ENCODE measurements at regions not wholly inside any gene's neighbourhood (a gene's known extent, or its start where the extent isn't known, plus 50 kb on each side); places are given as distances from the start of the nearest gene placed in this dataset.

GRCh38 chr13:26488236-26489003 lies 69.1 kb upstream of the WASF3 start:
- H2AK9ac ChIP-seq (replicated peaks; ENCODE audit: low read depth, low read length, poor library complexity), result no peak overlapping the region
- H3K9me1 ChIP-seq (ENCODE audit: insufficient read depth, low read length), result no peaks in the 10 kb centered on the region
- POLR2A ChIA-PET (ENCODE audit: unreplicated experiment), result no interaction called here
- no peak overlapping the region for H2AK5ac ChIP-seq (ENCODE audit: low read depth, low read length)
- H2BK20ac ChIP-seq (ENCODE audit: low read depth, low read length), result no peak overlapping the region
- no peaks in the 10 kb centered on the region for H3K79me1 ChIP-seq (ENCODE audit: low read depth in 1 of 2, low read length in 2 of 2)
- BruUV-seq (replicated peaks), result no TSS peak
- H2BK120ac ChIP-seq (ENCODE audit: low read depth, low read length), result no peak overlapping the region
- in situ Hi-C loops (cut with MboI; ENCODE audit: low sequenced_read_pairs) (loop anchor here (5.0 kb wide), 2 partner anchors 204 to 306 kb away; no protein-coding TSS in a partner anchor), intact Hi-C loops (cut with micrococcal nuclease) (no loop called here), dilution Hi-C loops (cut with HindIII; ENCODE audit: low sequenced_read_pairs, unreplicated experiment) (no loop called here)
- H3K27ac ChIP-seq (ENCODE audit: insufficient read depth, low read length), result no peak overlapping the region
- CTCF ChIA-PET, result no interaction called here
- no peaks in the 10 kb centered on the region for H4K20me1 ChIP-seq (ENCODE audit: insufficient read depth, low read length)
- H2BK5ac ChIP-seq (ENCODE audit: low read depth, low read length, poor library complexity, severe bottlenecking), result no peak overlapping the region
- peaks cover 21% of the 10 kb centered on the region for H3K27me3 ChIP-seq (ENCODE audit: control insufficient read depth, insufficient read depth, low read length)
- 82% methylated on average over 12 of the region's 18 CpGs; no CpG with 5 or more reads in 1 of the 2 experiments for WGBS, 2 experiments (ENCODE audit: extremely low coverage in 2 of 2, insufficient read length in 1 of 2)
- no peak overlapping the region for H4K5ac ChIP-seq (ENCODE audit: low read depth, low read length)
- H3K9ac ChIP-seq (ENCODE audit: low read depth, low read length), result no peak overlapping the region
- no peak overlapping the region for H4K91ac ChIP-seq (ENCODE audit: insufficient read depth, low read depth, low read length)
- no peak overlapping the region for H3K4ac ChIP-seq (ENCODE audit: low read depth, low read length)
- no peaks in the 10 kb centered on the region for H3K4me1 ChIP-seq (ENCODE audit: control insufficient read depth, insufficient read depth, low read length)
- H3K23ac ChIP-seq (ENCODE audit: low read depth, low read length), result no peak overlapping the region
- H3K4me3 ChIP-seq (ENCODE audit: insufficient read depth, low read depth, low read length), result no peak overlapping the region
- ATAC-seq (ENCODE audit: low read depth), result no peak
- H3K14ac ChIP-seq (replicated peaks; ENCODE audit: low read depth, low read length), result no peak overlapping the region
- H3K4me2 ChIP-seq (ENCODE audit: low read depth, low read length), result no peak overlapping the region
- no peak overlapping the region for H2BK15ac ChIP-seq (ENCODE audit: low read depth, low read length)
- H4K8ac ChIP-seq (ENCODE audit: low read depth in 2 of 2, low read length in 2 of 2), result no peak overlapping the region
- no peak overlapping the region for H2AFZ ChIP-seq (replicated peaks; ENCODE audit: low read length, poor library complexity)
- TF ChIP-seq RFX5 (IDR thresholded peaks at IDR 0.05; ENCODE audit: low read depth, low read length), result no peak
- no peak for TF ChIP-seq RCOR1 (IDR thresholded peaks at IDR 0.05; ENCODE audit: insufficient replicate concordance, low read length)
- TF ChIP-seq MXI1 (IDR thresholded peaks at IDR 0.05; ENCODE audit: borderline replicate concordance, low read depth, low read length), result no peak
- no peak for TF ChIP-seq SMC3 (IDR thresholded peaks at IDR 0.05; ENCODE audit: low read depth, low read length)
- TF ChIP-seq RAD21 (IDR thresholded peaks at IDR 0.05; ENCODE audit: low read length), result no peak
- TF ChIP-seq NFE2L2 (IDR thresholded peaks at IDR 0.05; ENCODE audit: low read depth, low read length), result no peak
- no peak for TF ChIP-seq CEBPB (IDR thresholded peaks at IDR 0.05; ENCODE audit: low read depth, low read length)
- TF ChIP-seq CTCF (conservative IDR thresholded peaks at IDR 0.05; ENCODE audit: low read depth, low read length), result no peak
- TF ChIP-seq MAFK (IDR thresholded peaks at IDR 0.05; ENCODE audit: low read depth, low read length), result no peak
- TF ChIP-seq USF2 (IDR thresholded peaks at IDR 0.05; ENCODE audit: low read depth, low read length), result no peak
- no peak overlapping the region for H3K18ac ChIP-seq (ENCODE audit: low read depth, low read length)
- H3K56ac ChIP-seq (ENCODE audit: extremely low read depth, insufficient read depth, low read length), result no peak overlapping the region
- no peaks in the 10 kb centered on the region for H3K9me3 ChIP-seq (ENCODE audit: control insufficient read depth, insufficient read depth, low read length)
- no peaks in the 10 kb centered on the region for H3K36me3 ChIP-seq (ENCODE audit: control insufficient read depth, insufficient read depth, low read length)
- DNase-seq, result no peak

All from IMR-90 (cell line).